ENCODE measurements at regions not wholly inside any gene's neighbourhood (a gene's known extent, or its start where the extent isn't known, plus 50 kb on each side); places are given as distances from the start of the nearest gene placed in this dataset.

- TF ChIP-seq CREM (IDR thresholded peaks at IDR 0.05) (no peak), CREM (CRISPR knock-in tag; IDR thresholded peaks at IDR 0.05) (no peak), ARNT (IDR thresholded peaks at IDR 0.05) (no peak), ZNF761 (CRISPR knock-in tag; conservative IDR thresholded peaks at IDR 0.05) (peak; percentile 70; the same call in 1 of the 2 replicates), ARHGAP35 (CRISPR knock-in tag; IDR thresholded peaks at IDR 0.05; ENCODE audit: borderline replicate concordance) (0 out of 2 replicates have a peak, but pooled peaks have one; percentile 55), ZNF530 (CRISPR knock-in tag; IDR thresholded peaks at IDR 0.05; ENCODE audit: low read depth) (0 out of 2 replicates have a peak, but pooled peaks have one; percentile 53), ZNF607 (CRISPR knock-in tag; IDR thresholded peaks at IDR 0.05; ENCODE audit: borderline replicate concordance) (peak; percentile 89; the same call in 1 of the 2 replicates), RARG (CRISPR knock-in tag; IDR thresholded peaks at IDR 0.05; ENCODE audit: low read depth) (0 out of 2 replicates have a peak, but pooled peaks have one; percentile 46), POLR2G (IDR thresholded peaks at IDR 0.05; ENCODE audit: low read depth, low read length) (peak; percentile 84), CREBL2 (CRISPR knock-in tag; IDR thresholded peaks at IDR 0.05; ENCODE audit: borderline replicate concordance) (0 out of 2 replicates have a peak, but pooled peaks have one; percentile 38), ZNF879 (CRISPR knock-in tag; IDR thresholded peaks at IDR 0.05) (no peak), ELF4 (CRISPR knock-in tag; IDR thresholded peaks at IDR 0.05; ENCODE audit: borderline replicate concordance) (no peak), ZFP90 (CRISPR knock-in tag; IDR thresholded peaks at IDR 0.05; ENCODE audit: borderline replicate concordance) (peak; percentile 95; the same call in 1 of the 2 replicates), ZNF547 (CRISPR knock-in tag; IDR thresholded peaks at IDR 0.05) (peak; percentile 63), MIER2 (CRISPR knock-in tag; IDR thresholded peaks at IDR 0.05) (no peak), ZMAT5 (CRISPR knock-in tag; IDR thresholded peaks at IDR 0.05; ENCODE audit: borderline replicate concordance, low read depth) (no peak), IKZF1 (IDR thresholded peaks at IDR 0.05) (no peak), MIXL1 (CRISPR knock-in tag; IDR thresholded peaks at IDR 0.05) (no peak), SIN3B (IDR thresholded peaks at IDR 0.05; ENCODE audit: low read length) (no peak), NFYB (CRISPR knock-in tag; IDR thresholded peaks at IDR 0.05) (no peak), ZNF747 (CRISPR knock-in tag; IDR thresholded peaks at IDR 0.05; ENCODE audit: borderline replicate concordance) (no peak), KLF11 (CRISPR knock-in tag; IDR thresholded peaks at IDR 0.05) (peak; percentile 76), HOXA7 (CRISPR knock-in tag; IDR thresholded peaks at IDR 0.05) (no peak)
- TF ChIP-seq, protein P1, sequence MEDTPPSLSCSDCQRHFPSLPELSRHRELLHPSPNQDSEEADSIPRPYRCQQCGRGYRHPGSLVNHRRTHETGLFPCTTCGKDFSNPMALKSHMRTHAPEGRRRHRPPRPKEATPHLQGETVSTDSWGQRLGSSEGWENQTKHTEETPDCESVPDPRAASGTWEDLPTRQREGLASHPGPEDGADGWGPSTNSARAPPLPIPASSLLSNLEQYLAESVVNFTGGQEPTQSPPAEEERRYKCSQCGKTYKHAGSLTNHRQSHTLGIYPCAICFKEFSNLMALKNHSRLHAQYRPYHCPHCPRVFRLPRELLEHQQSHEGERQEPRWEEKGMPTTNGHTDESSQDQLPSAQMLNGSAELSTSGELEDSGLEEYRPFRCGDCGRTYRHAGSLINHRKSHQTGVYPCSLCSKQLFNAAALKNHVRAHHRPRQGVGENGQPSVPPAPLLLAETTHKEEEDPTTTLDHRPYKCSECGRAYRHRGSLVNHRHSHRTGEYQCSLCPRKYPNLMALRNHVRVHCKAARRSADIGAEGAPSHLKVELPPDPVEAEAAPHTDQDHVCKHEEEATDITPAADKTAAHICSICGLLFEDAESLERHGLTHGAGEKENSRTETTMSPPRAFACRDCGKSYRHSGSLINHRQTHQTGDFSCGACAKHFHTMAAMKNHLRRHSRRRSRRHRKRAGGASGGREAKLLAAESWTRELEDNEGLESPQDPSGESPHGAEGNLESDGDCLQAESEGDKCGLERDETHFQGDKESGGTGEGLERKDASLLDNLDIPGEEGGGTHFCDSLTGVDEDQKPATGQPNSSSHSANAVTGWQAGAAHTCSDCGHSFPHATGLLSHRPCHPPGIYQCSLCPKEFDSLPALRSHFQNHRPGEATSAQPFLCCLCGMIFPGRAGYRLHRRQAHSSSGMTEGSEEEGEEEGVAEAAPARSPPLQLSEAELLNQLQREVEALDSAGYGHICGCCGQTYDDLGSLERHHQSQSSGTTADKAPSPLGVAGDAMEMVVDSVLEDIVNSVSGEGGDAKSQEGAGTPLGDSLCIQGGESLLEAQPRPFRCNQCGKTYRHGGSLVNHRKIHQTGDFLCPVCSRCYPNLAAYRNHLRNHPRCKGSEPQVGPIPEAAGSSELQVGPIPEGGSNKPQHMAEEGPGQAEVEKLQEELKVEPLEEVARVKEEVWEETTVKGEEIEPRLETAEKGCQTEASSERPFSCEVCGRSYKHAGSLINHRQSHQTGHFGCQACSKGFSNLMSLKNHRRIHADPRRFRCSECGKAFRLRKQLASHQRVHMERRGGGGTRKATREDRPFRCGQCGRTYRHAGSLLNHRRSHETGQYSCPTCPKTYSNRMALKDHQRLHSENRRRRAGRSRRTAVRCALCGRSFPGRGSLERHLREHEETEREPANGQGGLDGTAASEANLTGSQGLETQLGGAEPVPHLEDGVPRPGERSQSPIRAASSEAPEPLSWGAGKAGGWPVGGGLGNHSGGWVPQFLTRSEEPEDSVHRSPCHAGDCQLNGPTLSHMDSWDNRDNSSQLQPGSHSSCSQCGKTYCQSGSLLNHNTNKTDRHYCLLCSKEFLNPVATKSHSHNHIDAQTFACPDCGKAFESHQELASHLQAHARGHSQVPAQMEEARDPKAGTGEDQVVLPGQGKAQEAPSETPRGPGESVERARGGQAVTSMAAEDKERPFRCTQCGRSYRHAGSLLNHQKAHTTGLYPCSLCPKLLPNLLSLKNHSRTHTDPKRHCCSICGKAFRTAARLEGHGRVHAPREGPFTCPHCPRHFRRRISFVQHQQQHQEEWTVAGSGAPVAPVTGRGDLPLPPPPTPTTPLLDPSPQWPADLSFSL (CRISPR knock-in tag; IDR thresholded peaks at IDR 0.05): 0 out of 2 replicates have a peak, but pooled peaks have one; percentile 1
These were observed 233.6 kb downstream of the SEC14L1 start (continued) for GRCh38 chr17:77374170-77374936.

All from HepG2 (cell line).